B cell (primary cell): ENCODE measurements at regions not wholly inside any gene's neighbourhood (a gene's known extent, or its start where the extent isn't known, plus 50 kb on each side); places are given as distances from the start of the nearest gene placed in this dataset.

Experiments
- EZH2 ChIP-seq: IDR thresholded peaks from 2 replicates; pipeline ENCODE4 v1.6.1; 2012; ENCODE audit warnings: borderline replicate concordance, low read depth, mild to moderate bottlenecking, moderate library complexity, low read length; ENCODE audit not compliant: insufficient read depth, poor library complexity, severe bottlenecking
- TF ChIP-seq, protein P1 (sequence below): fragments of 200-600 bp; IDR thresholded peaks from one replicate; pipeline ENCODE4 v1.8.0; 2022; ENCODE audit warnings: antibody characterized with exemption, mild to moderate bottlenecking

DNA sequence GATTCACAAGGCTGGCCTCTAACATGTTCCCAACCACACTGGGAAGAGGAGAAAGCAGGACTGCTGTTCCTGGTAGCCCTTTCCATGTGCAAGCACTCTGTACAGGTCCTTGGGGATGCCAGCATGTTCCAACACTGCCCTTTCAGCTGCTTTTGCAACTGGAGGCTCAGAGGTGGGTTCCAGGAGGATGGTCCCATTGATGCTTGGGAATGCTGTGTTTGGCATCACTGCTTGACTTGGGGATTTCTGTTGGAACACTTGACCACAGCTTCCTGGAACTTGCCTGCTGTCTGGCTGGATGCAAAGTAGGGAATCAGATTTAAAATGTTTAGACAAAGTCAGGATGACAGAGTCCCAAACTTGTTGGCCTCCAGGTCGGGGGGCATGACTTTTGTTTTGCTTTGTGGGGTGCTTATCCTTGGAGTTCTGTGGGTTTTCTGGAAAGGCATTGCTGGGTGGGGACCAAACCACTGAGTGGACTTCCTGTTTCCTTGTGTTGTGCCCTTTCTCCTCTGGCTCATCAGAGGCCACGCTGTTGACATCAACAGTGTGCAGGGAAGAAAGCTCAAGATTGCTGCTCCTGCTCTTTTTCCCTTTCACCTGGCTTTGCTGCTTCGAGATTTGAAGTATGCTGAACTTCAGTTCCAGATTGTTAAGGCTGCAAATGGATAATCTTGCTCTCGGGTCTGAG, 148.5 kb upstream of the RPS23 start:
- TF ChIP-seq EZH2, result no peak
- TF ChIP-seq, protein P1, sequence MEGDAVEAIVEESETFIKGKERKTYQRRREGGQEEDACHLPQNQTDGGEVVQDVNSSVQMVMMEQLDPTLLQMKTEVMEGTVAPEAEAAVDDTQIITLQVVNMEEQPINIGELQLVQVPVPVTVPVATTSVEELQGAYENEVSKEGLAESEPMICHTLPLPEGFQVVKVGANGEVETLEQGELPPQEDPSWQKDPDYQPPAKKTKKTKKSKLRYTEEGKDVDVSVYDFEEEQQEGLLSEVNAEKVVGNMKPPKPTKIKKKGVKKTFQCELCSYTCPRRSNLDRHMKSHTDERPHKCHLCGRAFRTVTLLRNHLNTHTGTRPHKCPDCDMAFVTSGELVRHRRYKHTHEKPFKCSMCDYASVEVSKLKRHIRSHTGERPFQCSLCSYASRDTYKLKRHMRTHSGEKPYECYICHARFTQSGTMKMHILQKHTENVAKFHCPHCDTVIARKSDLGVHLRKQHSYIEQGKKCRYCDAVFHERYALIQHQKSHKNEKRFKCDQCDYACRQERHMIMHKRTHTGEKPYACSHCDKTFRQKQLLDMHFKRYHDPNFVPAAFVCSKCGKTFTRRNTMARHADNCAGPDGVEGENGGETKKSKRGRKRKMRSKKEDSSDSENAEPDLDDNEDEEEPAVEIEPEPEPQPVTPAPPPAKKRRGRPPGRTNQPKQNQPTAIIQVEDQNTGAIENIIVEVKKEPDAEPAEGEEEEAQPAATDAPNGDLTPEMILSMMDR, result no peak
